Esophagus muscularis mucosa (tissue), 4 donors: ENCODE measurements at regions not wholly inside any gene's neighbourhood (a gene's known extent, or its start where the extent isn't known, plus 50 kb on each side); places are given as distances from the start of the nearest gene placed in this dataset.

ENCODE experiments used
- DNase-seq: peaks from one replicate; pipeline ENCODE4 v3.0.0-alpha.2; 2017; ENCODE audit errors: extremely low spot score
- H3K27ac ChIP-seq, 4 donors: fragments of 200-600 bp; sonication (generic); replicated peaks in 1 of 4; 1 replicate in 3 of 4; 2 replicates in 1 of 4; pipeline ENCODE4 v1.5.1; 2016 to 2019; ENCODE audit warnings: mild to moderate bottlenecking in 1 of 4
- H3K27me3 ChIP-seq, 4 donors: fragments of 200-600 bp; sonication (generic); one replicate each; pipeline versions ENCODE4 v1.5.1 to v1.6.0; 2016 to 2019
- H3K36me3 ChIP-seq, 4 donors: fragments of 200-600 bp; sonication (generic); one replicate each; pipeline ENCODE4 v1.5.1; 2016 to 2019
- H3K4me1 ChIP-seq, 4 donors: fragments of 200-600 bp; sonication (generic); one replicate each; pipeline ENCODE4 v1.5.1; 2016 to 2019
- H3K4me3 ChIP-seq, 4 donors: fragments of 200-600 bp; sonication (generic); 1 replicate in 2 of 4; 2 replicates in 2 of 4; pipeline ENCODE4 v1.5.1; 2016 to 2019; ENCODE audit warnings: mild to moderate bottlenecking in 4 of 4, moderate library complexity in 1 of 4
- H3K9me3 ChIP-seq, 4 donors: fragments of 200-600 bp; sonication (generic); 1 replicate in 3 of 4; 2 replicates in 1 of 4; pipeline ENCODE4 v1.5.1; 2016 to 2019
- CTCF ChIP-seq, 3 experiments: fragments of 200-600 bp in 2 of 3; fragments of 450-650 bp in 1 of 3; sonication (generic) in 2 of 3; IDR thresholded peaks; one replicate each; pipeline ENCODE4 v1.5.1; 2017 to 2019; ENCODE audit warnings: antibody characterized with exemption in 3 of 3, mild to moderate bottlenecking in 2 of 3, moderate library complexity in 1 of 3
- EP300 ChIP-seq: sonication (generic); formaldehyde crosslinking; IDR thresholded peaks from one replicate; pipeline ENCODE4 v1.6.1; 2017; ENCODE audit warnings: antibody characterized with exemption
- POLR2A ChIP-seq: fragments of 450-650 bp; IDR thresholded peaks from one replicate; pipeline ENCODE4 v1.6.1; 2017; ENCODE audit warnings: antibody characterized with exemption, moderate library complexity, mild to moderate bottlenecking, low read depth
- POLR2AphosphoS5 ChIP-seq, 2 donors: sonication (generic); formaldehyde crosslinking; IDR thresholded peaks; one replicate each; pipeline ENCODE4 v1.6.1; 2017; ENCODE audit warnings: antibody characterized with exemption in 2 of 2
- WGBS: methylation state at CpG from one replicate; pipeline ENCODE4 v1.1.5; 2018; 5-methylcytosine and 5-hydroxymethylcytosine counted together
- intact Hi-C: fragments of 100-400 bp; cut with DNase I; formaldehyde crosslinking; loops from one replicate; pipeline ENCODE4 v1.15.1; 2023

- Histone ChIP-seq H3K36me3 (no peaks in the 10 kb centered on the region), H3K4me1 (peaks cover 0 to 11% (median 0%) of the 10 kb centered on the region in 4 donors), H3K9me3 (no peaks in the 10 kb centered on the region), H3K27ac (no peak overlapping the region), H3K4me3 (no peak overlapping the region), H3K27me3 (no peaks in the 10 kb centered on the region)
- 58% methylated on average over 3 of the region's 3 CpGs for WGBS
- TF ChIP-seq CTCF (IDR thresholded peaks at IDR 0.05) (no peak), POLR2AphosphoS5 (IDR thresholded peaks at IDR 0.05) (no peak), EP300 (no peak), POLR2A (no peak)
- no peak for DNase-seq
- intact Hi-C loops: no loop called here
Measured at GRCh38 chrX:38968344-38969216, 167.3 kb downstream of the MID1IP1 start.

GRCh38 chrX:38970074-38970473 is 168.8 kb downstream of the MID1IP1 start:
- H3K9me3 ChIP-seq: no peaks in the 10 kb centered on the region
- 100% methylated on average over 1 of the region's 1 CpG for WGBS
- H3K27me3 ChIP-seq: no peaks in the 10 kb centered on the region
- H3K4me3 ChIP-seq: no peak overlapping the region
- intact Hi-C loops: no loop called here
- DNase-seq: no peak
- H3K27ac ChIP-seq: no peak overlapping the region
- no peaks in the 10 kb centered on the region for H3K36me3 ChIP-seq
- TF ChIP-seq POLR2AphosphoS5 (IDR thresholded peaks at IDR 0.05) (no peak), CTCF (IDR thresholded peaks at IDR 0.05) (no peak), EP300 (no peak), POLR2A (no peak)
- peaks cover 0 to 11% (median 0%) of the 10 kb centered on the region in 4 donors for H3K4me1 ChIP-seq

- WGBS: 66% methylated on average over 3 of the region's 3 CpGs
- intact Hi-C loops: no loop called here
- Histone ChIP-seq H3K9me3 (no peaks in the 10 kb centered on the region), H3K36me3 (no peaks in the 10 kb centered on the region), H3K27me3 (no peaks in the 10 kb centered on the region), H3K4me1 (peaks cover 0 to 11% (median 0%) of the 10 kb centered on the region in 4 donors), H3K27ac (no peak overlapping the region), H3K4me3 (no peak overlapping the region)
- DNase-seq: no peak
- TF ChIP-seq POLR2A (no peak), POLR2AphosphoS5 (IDR thresholded peaks at IDR 0.05) (no peak), EP300 (no peak), CTCF (IDR thresholded peaks at IDR 0.05) (no peak)
Measured at GRCh38 chrX:38970845-38971244, 169.6 kb downstream of the MID1IP1 start.

GRCh38 chrX:38973322-38973721 is 172.1 kb downstream of the MID1IP1 start:
- H3K9me3 ChIP-seq: no peaks in the 10 kb centered on the region
- DNase-seq: no peak
- intact Hi-C loops: no loop called here
- no peak overlapping the region for H3K4me3 ChIP-seq
- no peaks in the 10 kb centered on the region for H3K36me3 ChIP-seq
- no peak overlapping the region for H3K27ac ChIP-seq
- H3K27me3 ChIP-seq: no peaks in the 10 kb centered on the region
- H3K4me1 ChIP-seq: peaks cover 0 to 9% (median 0%) of the 10 kb centered on the region in 4 donors
- 69% methylated on average over 3 of the region's 3 CpGs for WGBS
- TF ChIP-seq CTCF (IDR thresholded peaks at IDR 0.05): no peak
- TF ChIP-seq EP300: no peak
- TF ChIP-seq POLR2AphosphoS5 (IDR thresholded peaks at IDR 0.05): no peak
- TF ChIP-seq POLR2A: no peak
